HCT116 (cell line): ENCODE measurements at regions not wholly inside any gene's neighbourhood (a gene's known extent, or its start where the extent isn't known, plus 50 kb on each side); places are given as distances from the start of the nearest gene placed in this dataset.

Experiments
- JUND ChIP-seq: IDR thresholded peaks from 2 replicates; pipeline ENCODE4 v1.6.1; 2012
- POLR2A ChIP-seq: IDR thresholded peaks from 2 replicates; pipeline ENCODE4 v1.7.0; 2011; ENCODE audit warnings: borderline replicate concordance; ENCODE audit not compliant: insufficient read depth, insufficient read length; ENCODE audit errors: extremely low read depth
- TF ChIP-seq, protein P1 (sequence below), 3 experiments: fragments of 200-600 bp in 1 of 3; sonication (generic) in 1 of 3; IDR thresholded peaks in 2 of 3; conservative IDR thresholded peaks in 1 of 3; 2 replicates each; pipeline ENCODE4 v1.5.1; 2012 to 2017; ENCODE audit warnings: low read depth in 2 of 3, low read length in 2 of 3, antibody characterized with exemption in 1 of 3, borderline replicate concordance in 1 of 3, control low read depth in 1 of 3, mild to moderate bottlenecking in 1 of 3, mixed read lengths in 1 of 3, mixed run types in 1 of 3, moderate library complexity in 1 of 3; ENCODE audit not compliant: insufficient read depth in 1 of 3
- TF ChIP-seq, protein P2 (sequence below): IDR thresholded peaks from 2 replicates; pipeline ENCODE4 v1.6.1; 2011; ENCODE audit warnings: mild to moderate bottlenecking, low read length, moderate library complexity; ENCODE audit not compliant: insufficient replicate concordance; ENCODE audit errors: extremely low read depth

GRCh38 chr12:131316388-131316787 lies 362.7 kb downstream of the ADGRD1 start:
- TF ChIP-seq, protein P1, sequence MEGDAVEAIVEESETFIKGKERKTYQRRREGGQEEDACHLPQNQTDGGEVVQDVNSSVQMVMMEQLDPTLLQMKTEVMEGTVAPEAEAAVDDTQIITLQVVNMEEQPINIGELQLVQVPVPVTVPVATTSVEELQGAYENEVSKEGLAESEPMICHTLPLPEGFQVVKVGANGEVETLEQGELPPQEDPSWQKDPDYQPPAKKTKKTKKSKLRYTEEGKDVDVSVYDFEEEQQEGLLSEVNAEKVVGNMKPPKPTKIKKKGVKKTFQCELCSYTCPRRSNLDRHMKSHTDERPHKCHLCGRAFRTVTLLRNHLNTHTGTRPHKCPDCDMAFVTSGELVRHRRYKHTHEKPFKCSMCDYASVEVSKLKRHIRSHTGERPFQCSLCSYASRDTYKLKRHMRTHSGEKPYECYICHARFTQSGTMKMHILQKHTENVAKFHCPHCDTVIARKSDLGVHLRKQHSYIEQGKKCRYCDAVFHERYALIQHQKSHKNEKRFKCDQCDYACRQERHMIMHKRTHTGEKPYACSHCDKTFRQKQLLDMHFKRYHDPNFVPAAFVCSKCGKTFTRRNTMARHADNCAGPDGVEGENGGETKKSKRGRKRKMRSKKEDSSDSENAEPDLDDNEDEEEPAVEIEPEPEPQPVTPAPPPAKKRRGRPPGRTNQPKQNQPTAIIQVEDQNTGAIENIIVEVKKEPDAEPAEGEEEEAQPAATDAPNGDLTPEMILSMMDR (IDR thresholded peaks at IDR 0.05 in 2 of 3, conservative IDR thresholded peaks at IDR 0.05 in 1 of 3; ENCODE audit: borderline replicate concordance in 1 of 3, insufficient read depth in 1 of 3, low read depth in 2 of 3, low read length in 2 of 3): no peak
- TF ChIP-seq, protein P2, sequence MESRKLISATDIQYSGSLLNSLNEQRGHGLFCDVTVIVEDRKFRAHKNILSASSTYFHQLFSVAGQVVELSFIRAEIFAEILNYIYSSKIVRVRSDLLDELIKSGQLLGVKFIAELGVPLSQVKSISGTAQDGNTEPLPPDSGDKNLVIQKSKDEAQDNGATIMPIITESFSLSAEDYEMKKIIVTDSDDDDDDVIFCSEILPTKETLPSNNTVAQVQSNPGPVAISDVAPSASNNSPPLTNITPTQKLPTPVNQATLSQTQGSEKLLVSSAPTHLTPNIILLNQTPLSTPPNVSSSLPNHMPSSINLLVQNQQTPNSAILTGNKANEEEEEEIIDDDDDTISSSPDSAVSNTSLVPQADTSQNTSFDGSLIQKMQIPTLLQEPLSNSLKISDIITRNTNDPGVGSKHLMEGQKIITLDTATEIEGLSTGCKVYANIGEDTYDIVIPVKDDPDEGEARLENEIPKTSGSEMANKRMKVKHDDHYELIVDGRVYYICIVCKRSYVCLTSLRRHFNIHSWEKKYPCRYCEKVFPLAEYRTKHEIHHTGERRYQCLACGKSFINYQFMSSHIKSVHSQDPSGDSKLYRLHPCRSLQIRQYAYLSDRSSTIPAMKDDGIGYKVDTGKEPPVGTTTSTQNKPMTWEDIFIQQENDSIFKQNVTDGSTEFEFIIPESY: no peak
- no peak for TF ChIP-seq JUND
- no peak for TF ChIP-seq POLR2A
